Trophoblast cell (in vitro differentiated cells and primary cell): ENCODE measurements at regions not wholly inside any gene's neighbourhood (a gene's known extent, or its start where the extent isn't known, plus 50 kb on each side); places are given as distances from the start of the nearest gene placed in this dataset.
A peak's percentile ranks its signal among the peaks of the same experiment; 100 is the strongest.

Source experiments
- DNase-seq, 2 donors: peaks; one replicate each; pipeline ENCODE4 v3.0.0-alpha.2; 2016
- H2AFZ ChIP-seq: 2 replicates; pipeline ENCODE4 v1.6.1; 2013; ENCODE audit warnings: low read length, moderate library complexity, mild to moderate bottlenecking; ENCODE audit not compliant: insufficient read depth, poor library complexity
- H2AK5ac ChIP-seq: 2 replicates; pipeline ENCODE4 v1.6.1; 2013; ENCODE audit warnings: mild to moderate bottlenecking, low read length
- H2BK120ac ChIP-seq: 2 replicates; pipeline ENCODE4 v1.6.1; 2013; ENCODE audit warnings: low read length, mild to moderate bottlenecking, moderate library complexity; ENCODE audit not compliant: insufficient read depth, poor library complexity
- H2BK12ac ChIP-seq: 2 replicates; pipeline ENCODE4 v1.6.1; 2013; ENCODE audit warnings: mild to moderate bottlenecking, low read length, moderate library complexity
- H2BK5ac ChIP-seq: 2 replicates; pipeline ENCODE4 v1.6.1; 2013; ENCODE audit warnings: low read length, low read depth, moderate library complexity, mild to moderate bottlenecking; ENCODE audit not compliant: poor library complexity
- H3K14ac ChIP-seq: 2 replicates; pipeline ENCODE4 v1.6.1; 2013; ENCODE audit warnings: mild to moderate bottlenecking, low read length
- H3K18ac ChIP-seq: 2 replicates; pipeline ENCODE4 v1.6.1; 2013; ENCODE audit warnings: mild to moderate bottlenecking, low read length
- H3K23ac ChIP-seq: 2 replicates; pipeline ENCODE4 v1.6.1; 2013; ENCODE audit warnings: low read length
- H3K27ac ChIP-seq: 2 replicates; pipeline ENCODE4 v1.5.1; 2013; ENCODE audit warnings: low read depth, mild to moderate bottlenecking, inconsistent platforms, low read length, moderate library complexity
- H3K27me3 ChIP-seq: 2 replicates; pipeline ENCODE4 v1.6.1; 2013; ENCODE audit warnings: inconsistent platforms, mild to moderate bottlenecking, low read length, moderate library complexity; ENCODE audit not compliant: insufficient read depth
- H3K36me3 ChIP-seq, 2 experiments: 1 replicate in 1 of 2; 2 replicates in 1 of 2; pipeline ENCODE4 v1.6.1; 2013; ENCODE audit warnings: low read length in 2 of 2, mild to moderate bottlenecking in 2 of 2, moderate library complexity in 1 of 2; ENCODE audit not compliant: insufficient read depth in 2 of 2, control insufficient read depth in 1 of 2
- H3K4ac ChIP-seq: 2 replicates; pipeline ENCODE4 v1.6.1; 2013; ENCODE audit warnings: low read depth, mild to moderate bottlenecking, low read length, moderate library complexity
- H3K4me1 ChIP-seq, 2 experiments: 1 replicate in 1 of 2; 2 replicates in 1 of 2; pipeline ENCODE4 v1.6.1; 2013; ENCODE audit warnings: low read length in 2 of 2, mild to moderate bottlenecking in 2 of 2, moderate library complexity in 1 of 2; ENCODE audit not compliant: insufficient read depth in 2 of 2, control insufficient read depth in 1 of 2
- H3K4me2 ChIP-seq: 2 replicates; pipeline ENCODE4 v1.6.1; 2013; ENCODE audit warnings: inconsistent platforms, mild to moderate bottlenecking, low read length, moderate library complexity
- H3K4me3 ChIP-seq: 2 replicates; pipeline ENCODE4 v1.5.1; 2013; ENCODE audit warnings: mild to moderate bottlenecking, low read depth, low read length, inconsistent platforms
- H3K79me1 ChIP-seq: one replicate; pipeline ENCODE4 v1.6.1; 2013; ENCODE audit warnings: low read length
- H3K79me2 ChIP-seq: 2 replicates; pipeline ENCODE4 v1.6.1; 2013; ENCODE audit warnings: low read length, mild to moderate bottlenecking; ENCODE audit not compliant: control insufficient read depth, insufficient read depth, poor library complexity
- H3K9ac ChIP-seq: 2 replicates; pipeline ENCODE4 v1.6.1; 2013; ENCODE audit warnings: mild to moderate bottlenecking, low read length
- H3K9me3 ChIP-seq: 2 replicates; pipeline ENCODE4 v1.6.1; 2013; ENCODE audit warnings: low read depth, mild to moderate bottlenecking, control low read depth, inconsistent platforms, low read length; ENCODE audit not compliant: insufficient read depth
- H4K12ac ChIP-seq: 2 replicates; pipeline ENCODE4 v1.6.1; 2013; ENCODE audit warnings: low read depth, mild to moderate bottlenecking, low read length, moderate library complexity
- H4K8ac ChIP-seq: 2 replicates; pipeline ENCODE4 v1.6.1; 2013; ENCODE audit warnings: low read depth, mild to moderate bottlenecking, low read length, moderate library complexity
- H4K91ac ChIP-seq: one replicate; pipeline ENCODE4 v1.6.1; 2013; ENCODE audit warnings: low read depth, mild to moderate bottlenecking, low read length, moderate library complexity
- WGBS: extraction: QIAGEN DNeasy Blood & Tissue Kit; methylation state at CpG from one replicate; pipeline ENCODE4 v1.1.7; 2013; ENCODE audit warnings: missing lambda C conversion rate; ENCODE audit not compliant: insufficient read length, insufficient coverage; ENCODE audit errors: extremely low coverage; 5-methylcytosine and 5-hydroxymethylcytosine counted together

GRCh38 chr6:79798841-79799240 lies 148.5 kb downstream of the ELOVL4 start:
- Histone ChIP-seq H3K4me3 (no peak overlapping the region), H4K12ac (no peak overlapping the region), H3K27ac (no peak overlapping the region), H3K4me1 (peaks cover 3 to 4% of the 10 kb centered on the region in 2 experiments), H3K36me3 (no peaks in the 10 kb centered on the region), H3K9me3 (no peaks in the 10 kb centered on the region), H3K79me1 (peaks cover 5% of the 10 kb centered on the region), H3K14ac (no peak overlapping the region), H2BK120ac (no peak overlapping the region), H3K23ac (no peak overlapping the region), H2BK12ac (no peak overlapping the region), H3K18ac (no peak overlapping the region), H2AFZ (no peak overlapping the region), H3K27me3 (no peaks in the 10 kb centered on the region), H4K8ac (no peak overlapping the region), H3K79me2 (no peaks in the 10 kb centered on the region), H2AK5ac (no peak overlapping the region), H3K4me2 (no peak overlapping the region), H3K4ac (no peak overlapping the region), H3K9ac (no peak overlapping the region), H2BK5ac (no peak overlapping the region), H4K91ac (peak overlapping the region; percentile 6)
- no CpG with 5 or more reads among the region's 2 CpGs for WGBS
- no peak for DNase-seq

DNA sequence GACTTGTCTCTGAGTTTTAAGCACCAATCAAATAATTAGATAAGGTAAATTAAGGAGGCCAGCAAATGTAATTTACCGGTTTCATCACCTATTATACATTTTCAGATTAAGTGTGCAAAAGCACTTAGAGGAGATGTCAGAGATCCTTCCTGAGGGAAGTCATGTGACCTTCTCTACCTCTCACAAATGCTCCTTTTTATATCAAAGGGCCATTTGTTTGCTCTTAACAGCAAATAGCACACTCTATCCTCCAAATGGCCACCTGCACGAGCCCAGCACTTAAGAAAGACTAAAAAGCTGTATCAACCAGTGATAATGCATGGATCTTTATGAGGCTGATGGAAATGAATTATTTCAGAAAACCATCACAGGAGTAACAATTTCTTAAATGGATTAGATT lies 149.4 kb downstream of the ELOVL4 start:
- no peak for DNase-seq
- Histone ChIP-seq H4K12ac (no peak overlapping the region), H3K4me1 (peaks cover 3 to 4% of the 10 kb centered on the region in 2 experiments), H2BK5ac (no peak overlapping the region), H2AFZ (no peak overlapping the region), H4K8ac (no peak overlapping the region), H3K4me3 (no peak overlapping the region), H3K79me2 (no peaks in the 10 kb centered on the region), H3K18ac (no peak overlapping the region), H3K27ac (no peak overlapping the region), H3K4me2 (no peak overlapping the region), H2AK5ac (no peak overlapping the region), H2BK120ac (no peak overlapping the region), H2BK12ac (no peak overlapping the region), H3K23ac (no peak overlapping the region), H3K36me3 (no peaks in the 10 kb centered on the region), H3K9me3 (no peaks in the 10 kb centered on the region), H3K79me1 (peaks cover 5% of the 10 kb centered on the region), H4K91ac (no peak overlapping the region), H3K27me3 (no peaks in the 10 kb centered on the region), H3K14ac (no peak overlapping the region), H3K9ac (no peak overlapping the region), H3K4ac (no peak overlapping the region)
- no CpG with 5 or more reads among the region's 2 CpGs for WGBS

GRCh38 chr6:79797163-79797764 lies 150.1 kb downstream of the ELOVL4 start:
- peaks cover 0 to 1% of the 10 kb centered on the region in 2 experiments for H3K4me1 ChIP-seq
- no peak overlapping the region for H3K4me2 ChIP-seq
- no peak overlapping the region for H2AK5ac ChIP-seq
- no peak overlapping the region for H3K27ac ChIP-seq
- no peak overlapping the region for H3K14ac ChIP-seq
- no peak overlapping the region for H2BK120ac ChIP-seq
- no peaks in the 10 kb centered on the region for H3K36me3 ChIP-seq
- no peak overlapping the region for H4K8ac ChIP-seq
- H3K79me1 ChIP-seq = peaks cover 3% of the 10 kb centered on the region
- H3K9me3 ChIP-seq = no peaks in the 10 kb centered on the region
- H3K4me3 ChIP-seq = no peak overlapping the region
- no peak overlapping the region for H2BK5ac ChIP-seq
- DNase-seq = no peak
- no peaks in the 10 kb centered on the region for H3K27me3 ChIP-seq
- WGBS = no CpG with 5 or more reads among the region's 3 CpGs
- no peak overlapping the region for H2AFZ ChIP-seq
- H2BK12ac ChIP-seq = no peak overlapping the region
- no peak overlapping the region for H3K18ac ChIP-seq
- H3K4ac ChIP-seq = no peak overlapping the region
- no peak overlapping the region for H4K12ac ChIP-seq
- no peak overlapping the region for H3K23ac ChIP-seq
- H4K91ac ChIP-seq = no peak overlapping the region
- H3K9ac ChIP-seq = no peak overlapping the region
- H3K79me2 ChIP-seq = no peaks in the 10 kb centered on the region

DNA sequence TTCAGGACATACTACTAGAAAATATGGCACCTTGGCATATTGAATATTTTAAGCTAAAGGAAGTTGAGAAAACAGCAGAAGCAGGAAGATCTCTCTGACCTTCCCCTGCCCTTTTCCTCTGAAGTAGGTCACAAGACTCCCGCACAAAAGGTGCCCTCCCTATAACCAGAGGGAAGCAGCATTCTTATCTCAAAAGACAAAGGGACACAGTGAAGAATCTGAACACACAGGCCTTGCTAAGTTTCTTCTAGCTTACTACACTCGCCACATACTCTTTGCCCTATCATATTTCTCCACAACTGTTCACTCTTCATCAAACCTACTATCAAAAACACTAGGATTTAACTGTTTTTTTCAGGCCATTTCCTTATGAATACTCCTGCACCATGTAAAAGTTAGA lies 151.2 kb downstream of the ELOVL4 start:
- H3K79me1 ChIP-seq = peaks cover 3% of the 10 kb centered on the region
- no peaks in the 10 kb centered on the region for H3K9me3 ChIP-seq
- WGBS = no CpG with 5 or more reads among the region's 2 CpGs
- H3K14ac ChIP-seq = no peak overlapping the region
- no peak overlapping the region for H4K8ac ChIP-seq
- H3K36me3 ChIP-seq = no peaks in the 10 kb centered on the region
- H3K4me3 ChIP-seq = no peak overlapping the region
- no peak overlapping the region for H2AFZ ChIP-seq
- H3K4ac ChIP-seq = no peak overlapping the region
- H4K12ac ChIP-seq = no peak overlapping the region
- H3K18ac ChIP-seq = no peak overlapping the region
- H2AK5ac ChIP-seq = no peak overlapping the region
- H3K27ac ChIP-seq = no peak overlapping the region
- no peaks in the 10 kb centered on the region for H3K79me2 ChIP-seq
- H3K27me3 ChIP-seq = no peaks in the 10 kb centered on the region
- H2BK120ac ChIP-seq = no peak overlapping the region
- no peak overlapping the region for H3K4me2 ChIP-seq
- DNase-seq = no peak
- no peak overlapping the region for H3K9ac ChIP-seq
- H3K4me1 ChIP-seq = peaks cover 0 to 3% of the 10 kb centered on the region in 2 experiments
- H2BK12ac ChIP-seq = no peak overlapping the region
- H2BK5ac ChIP-seq = no peak overlapping the region
- no peak overlapping the region for H3K23ac ChIP-seq
- no peak overlapping the region for H4K91ac ChIP-seq
